Natural killer cell treated with Interleukin-12 subunit alpha and Interleukin-12 subunit beta and Interleukin-15 and Interleukin-18, amount 100 ng/mL, for 72 hours (primary cell): ENCODE measurements at regions not wholly inside any gene's neighbourhood (a gene's known extent, or its start where the extent isn't known, plus 50 kb on each side); places are given as distances from the start of the nearest gene placed in this dataset.

ENCODE experiments used
- ATAC-seq, 2 donors: fragments of 150-1000 bp; cut with Tn5 transposase in 1 of 2; sonication (Bioruptor Pico), chemical (Tn5 transposase) in 1 of 2; 2 replicates each; pipeline ENCODE4 v1.10.0; 2021
- DNase-seq: peaks from one replicate; pipeline ENCODE4 v3.0.0; 2022; ENCODE audit warnings: low spot score
- H3K27ac Mint-ChIP-seq, 2 donors: 1 replicate in 1 of 2; 2 replicates in 1 of 2; pipeline ENCODE4 v1.8.0; 2022; ENCODE audit warnings: mixed read lengths in 2 of 2, mild to moderate bottlenecking in 1 of 2, moderate library complexity in 1 of 2
- H3K27me3 Mint-ChIP-seq, 2 donors: 1 replicate in 1 of 2; 2 replicates in 1 of 2; pipeline ENCODE4 v1.8.0; 2022; ENCODE audit warnings: mixed read lengths in 2 of 2
- H3K36me3 Mint-ChIP-seq: one replicate; pipeline ENCODE4 v1.8.0; 2022; ENCODE audit warnings: mixed read lengths
- H3K4me1 Mint-ChIP-seq, 2 donors: 1 replicate in 1 of 2; 2 replicates in 1 of 2; pipeline ENCODE4 v1.8.0; 2022; ENCODE audit warnings: low read depth in 2 of 2, mixed read lengths in 2 of 2, mild to moderate bottlenecking in 1 of 2
- H3K4me3 Mint-ChIP-seq: one replicate; pipeline ENCODE4 v1.8.0; 2022; ENCODE audit warnings: mixed read lengths
- H3K9me3 Mint-ChIP-seq: 2 replicates; pipeline ENCODE4 v1.8.0; 2022; ENCODE audit warnings: mixed read lengths

GRCh38 chr2:65826567-65826966 lies 394.2 kb upstream of the SPRED2 start:
- no peaks in the 10 kb centered on the region for H3K36me3 Mint-ChIP-seq
- peaks cover 3% of the 10 kb centered on the region for H3K9me3 Mint-ChIP-seq
- H3K4me1 Mint-ChIP-seq: no peaks in the 10 kb centered on the region
- H3K27me3 Mint-ChIP-seq: peaks cover 4 to 16% of the 10 kb centered on the region in 2 donors
- DNase-seq: no peak
- ATAC-seq: no peak
- no peak overlapping the region for H3K4me3 Mint-ChIP-seq
- no peak overlapping the region for H3K27ac Mint-ChIP-seq

GRCh38 chr2:65823511-65823910 lies 391.1 kb upstream of the SPRED2 start:
- Mint-ChIP-seq H3K4me1 (no peaks in the 10 kb centered on the region), H3K36me3 (no peaks in the 10 kb centered on the region), H3K9me3 (peaks cover 3% of the 10 kb centered on the region), H3K27ac (no peak overlapping the region), H3K27me3 (peaks cover 4 to 16% of the 10 kb centered on the region in 2 donors), H3K4me3 (no peak overlapping the region)
- DNase-seq (no peak), ATAC-seq (no peak)

GRCh38 chr2:65820454-65820853 lies 388.1 kb upstream of the SPRED2 start:
- H3K9me3 Mint-ChIP-seq: peaks cover 3% of the 10 kb centered on the region
- no peak overlapping the region for H3K27ac Mint-ChIP-seq
- no peaks in the 10 kb centered on the region for H3K4me1 Mint-ChIP-seq
- no peak for DNase-seq
- no peak overlapping the region for H3K4me3 Mint-ChIP-seq
- no peak for ATAC-seq
- H3K36me3 Mint-ChIP-seq: no peaks in the 10 kb centered on the region
- peaks cover 0 to 4% of the 10 kb centered on the region in 2 donors for H3K27me3 Mint-ChIP-seq

DNA sequence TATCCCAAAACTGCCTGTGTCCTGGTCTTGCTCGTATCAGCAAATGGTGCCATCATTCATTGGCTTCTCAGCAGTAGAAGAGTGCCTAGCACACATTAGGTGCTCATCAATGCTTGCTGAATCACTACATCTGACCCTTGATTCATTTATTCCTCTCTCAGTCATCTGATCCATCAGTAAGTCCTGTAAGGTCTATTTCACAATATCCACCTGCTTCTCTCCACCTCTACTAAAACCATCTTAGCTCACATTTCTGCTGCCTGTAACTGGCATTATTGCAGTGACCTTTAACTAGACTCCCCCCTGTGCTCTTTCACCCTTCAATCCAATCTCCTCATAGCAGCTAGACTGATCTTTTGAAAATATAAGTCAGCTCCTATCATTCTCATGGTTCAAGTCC lies 387.6 kb upstream of the SPRED2 start:
- no peak for ATAC-seq
- peaks cover 0 to 4% of the 10 kb centered on the region in 2 donors for H3K27me3 Mint-ChIP-seq
- no peak overlapping the region for H3K4me3 Mint-ChIP-seq
- no peaks in the 10 kb centered on the region for H3K36me3 Mint-ChIP-seq
- DNase-seq: no peak
- H3K9me3 Mint-ChIP-seq: peaks cover 3% of the 10 kb centered on the region
- no peak overlapping the region for H3K27ac Mint-ChIP-seq
- H3K4me1 Mint-ChIP-seq: no peaks in the 10 kb centered on the region

DNA sequence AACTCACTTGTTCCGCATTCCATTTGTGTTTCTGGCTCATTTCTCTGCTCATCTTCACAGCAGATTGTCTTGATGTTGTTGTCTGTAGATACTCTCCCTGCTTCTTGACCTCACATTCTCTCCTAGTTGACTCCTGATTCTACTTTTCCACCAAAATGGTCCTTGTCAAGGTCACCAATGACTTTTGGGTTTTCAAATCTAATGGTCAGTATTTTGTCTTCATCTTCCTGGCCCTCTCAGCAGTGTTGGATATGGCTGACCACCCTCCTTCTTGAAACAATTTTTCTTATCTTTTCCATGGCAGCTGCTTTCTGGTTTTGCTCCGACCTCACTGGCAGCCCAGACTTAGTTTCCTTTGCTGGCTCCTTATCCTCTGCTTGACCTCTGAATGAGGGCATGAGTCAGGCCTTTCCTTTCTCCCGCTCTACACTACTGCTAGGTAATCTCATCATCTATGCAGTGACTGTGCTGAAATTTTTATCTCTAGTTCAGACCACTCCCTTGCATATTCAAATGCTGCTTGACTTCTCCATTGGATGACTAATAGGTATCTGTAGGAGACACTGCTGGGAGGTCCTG lies 386.6 kb upstream of the SPRED2 start:
- no peaks in the 10 kb centered on the region for H3K36me3 Mint-ChIP-seq
- no peaks in the 10 kb centered on the region for H3K4me1 Mint-ChIP-seq
- DNase-seq: no peak
- ATAC-seq: peak in 1 of 2 donors; percentile 66
- H3K27me3 Mint-ChIP-seq: peaks cover 4 to 8% of the 10 kb centered on the region in 2 donors
- peaks cover 3% of the 10 kb centered on the region for H3K9me3 Mint-ChIP-seq
- H3K27ac Mint-ChIP-seq: no peak overlapping the region
- no peak overlapping the region for H3K4me3 Mint-ChIP-seq

DNA sequence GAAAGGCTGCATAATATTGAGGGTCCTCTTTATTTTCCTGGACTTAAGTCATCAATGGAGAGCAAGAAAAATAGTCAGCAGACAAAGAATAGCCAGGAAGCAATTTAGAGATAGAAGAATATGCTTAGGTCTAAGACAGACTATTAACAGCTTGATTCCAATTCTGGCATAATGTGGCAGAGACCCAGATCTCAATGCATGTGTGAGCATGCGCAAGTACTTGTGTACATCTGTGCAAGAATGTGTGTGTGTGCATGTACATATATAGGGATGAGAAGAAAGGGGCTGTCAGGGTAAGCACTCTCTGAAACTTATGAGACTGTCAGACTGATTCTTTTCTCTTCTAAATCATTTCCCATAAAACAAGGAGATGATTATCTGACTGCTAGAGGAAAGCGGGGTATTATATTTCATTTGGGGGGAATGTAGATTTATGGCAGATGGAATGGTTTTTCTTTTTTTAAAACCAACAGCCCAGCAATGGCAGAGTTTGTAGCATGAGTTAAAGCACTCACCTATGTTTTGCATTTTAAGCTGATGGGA lies 381.3 kb upstream of the SPRED2 start:
- H3K27me3 Mint-ChIP-seq: peaks cover 0 to 11% of the 10 kb centered on the region in 2 donors
- no peaks in the 10 kb centered on the region for H3K9me3 Mint-ChIP-seq
- H3K4me1 Mint-ChIP-seq: no peaks in the 10 kb centered on the region
- H3K36me3 Mint-ChIP-seq: no peaks in the 10 kb centered on the region
- DNase-seq (no peak), ATAC-seq (no peak)
- no peak overlapping the region for H3K4me3 Mint-ChIP-seq
- no peak overlapping the region for H3K27ac Mint-ChIP-seq

DNA sequence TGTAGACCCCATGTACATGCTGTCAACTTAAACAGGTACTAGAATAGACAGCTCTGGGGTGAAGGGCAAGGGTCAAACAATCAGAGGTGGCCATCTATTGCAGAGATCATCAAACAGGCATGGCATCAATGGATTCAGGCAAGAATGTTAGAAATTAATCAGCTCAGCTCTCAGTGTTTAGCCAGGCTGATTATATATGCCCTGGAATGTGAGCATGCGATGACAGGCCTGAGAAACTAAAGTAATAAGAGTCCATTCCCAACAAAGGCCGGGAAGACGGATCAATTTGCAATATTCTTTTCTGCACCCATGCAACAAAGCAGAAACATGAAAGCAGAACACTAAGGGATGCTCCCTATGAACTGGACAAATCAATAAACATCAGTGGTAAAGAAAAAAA lies 380.5 kb upstream of the SPRED2 start:
- H3K27ac Mint-ChIP-seq: no peak overlapping the region
- peaks cover 0 to 11% of the 10 kb centered on the region in 2 donors for H3K27me3 Mint-ChIP-seq
- ATAC-seq (no peak), DNase-seq (no peak)
- H3K36me3 Mint-ChIP-seq: no peaks in the 10 kb centered on the region
- no peaks in the 10 kb centered on the region for H3K4me1 Mint-ChIP-seq
- no peak overlapping the region for H3K4me3 Mint-ChIP-seq
- peaks cover 3% of the 10 kb centered on the region for H3K9me3 Mint-ChIP-seq

GRCh38 chr2:65807942-65808341 lies 375.5 kb upstream of the SPRED2 start:
- ATAC-seq (no peak), DNase-seq (no peak)
- peaks cover 8% of the 10 kb centered on the region for H3K9me3 Mint-ChIP-seq
- no peaks in the 10 kb centered on the region for H3K27me3 Mint-ChIP-seq
- H3K4me3 Mint-ChIP-seq: no peak overlapping the region
- H3K36me3 Mint-ChIP-seq: no peaks in the 10 kb centered on the region
- H3K4me1 Mint-ChIP-seq: no peaks in the 10 kb centered on the region
- no peak overlapping the region for H3K27ac Mint-ChIP-seq

GRCh38 chr2:65804777-65805176 lies 372.4 kb upstream of the SPRED2 start:
- Mint-ChIP-seq H3K27ac (no peak overlapping the region), H3K4me1 (no peaks in the 10 kb centered on the region), H3K9me3 (peaks cover 8% of the 10 kb centered on the region), H3K27me3 (peaks cover 0 to 8% of the 10 kb centered on the region in 2 donors), H3K36me3 (no peaks in the 10 kb centered on the region), H3K4me3 (no peak overlapping the region)
- DNase-seq (no peak), ATAC-seq (no peak)

DNA sequence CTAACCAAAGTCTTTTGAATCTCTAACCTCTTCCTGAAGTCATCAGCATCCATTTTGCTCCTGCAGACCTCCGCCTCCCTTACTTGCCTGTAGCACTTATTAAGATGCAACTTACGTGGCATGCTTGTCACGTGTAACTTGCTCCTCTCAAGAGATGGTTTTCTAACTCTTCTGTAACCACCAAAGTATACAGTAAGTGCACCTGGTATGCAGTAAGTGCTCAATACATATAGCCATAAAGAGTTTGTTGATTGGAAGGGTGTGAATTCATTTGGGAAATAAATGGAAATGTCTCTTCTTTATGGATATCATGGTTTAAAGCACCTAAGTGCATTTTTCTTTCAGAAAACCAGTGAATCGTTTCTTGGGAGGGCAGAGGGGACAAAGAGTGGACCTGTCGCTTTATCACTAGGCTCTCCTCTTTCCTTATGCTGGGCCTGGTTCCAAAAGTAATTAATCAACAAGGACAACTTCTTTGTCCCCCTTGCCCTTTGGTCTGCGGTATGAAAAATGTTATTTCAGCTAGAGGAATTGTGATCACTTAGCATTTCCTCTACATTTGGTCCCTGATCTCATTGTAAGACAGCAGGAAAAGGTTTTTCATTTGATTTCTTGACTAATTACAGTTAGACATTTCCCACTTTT lies 370.0 kb upstream of the SPRED2 start:
- Mint-ChIP-seq H3K27me3 (peaks cover 0 to 8% of the 10 kb centered on the region in 2 donors), H3K4me1 (no peaks in the 10 kb centered on the region), H3K27ac (no peak overlapping the region), H3K4me3 (no peak overlapping the region), H3K36me3 (no peaks in the 10 kb centered on the region), H3K9me3 (peaks cover 8% of the 10 kb centered on the region)
- DNase-seq: no peak
- no peak for ATAC-seq

GRCh38 chr2:65800998-65801397 lies 368.6 kb upstream of the SPRED2 start:
- no peaks in the 10 kb centered on the region for H3K36me3 Mint-ChIP-seq
- H3K4me1 Mint-ChIP-seq: no peaks in the 10 kb centered on the region
- no peak for DNase-seq
- no peak overlapping the region for H3K27ac Mint-ChIP-seq
- no peak overlapping the region for H3K4me3 Mint-ChIP-seq
- H3K9me3 Mint-ChIP-seq: peaks cover 8% of the 10 kb centered on the region
- ATAC-seq: no peak
- peaks cover 0 to 8% of the 10 kb centered on the region in 2 donors for H3K27me3 Mint-ChIP-seq

- H3K27ac Mint-ChIP-seq: no peak overlapping the region
- no peak overlapping the region for H3K4me3 Mint-ChIP-seq
- no peak for ATAC-seq
- no peaks in the 10 kb centered on the region for H3K36me3 Mint-ChIP-seq
- no peaks in the 10 kb centered on the region for H3K4me1 Mint-ChIP-seq
- peaks cover 0 to 8% of the 10 kb centered on the region in 2 donors for H3K27me3 Mint-ChIP-seq
- DNase-seq: no peak
- peaks cover 3% of the 10 kb centered on the region for H3K9me3 Mint-ChIP-seq
Observed at GRCh38 chr2:65799141-65799854, 366.9 kb upstream of the SPRED2 start.

- H3K27me3 Mint-ChIP-seq: peaks cover 0 to 8% of the 10 kb centered on the region in 2 donors
- ATAC-seq: no peak
- H3K9me3 Mint-ChIP-seq: peaks cover 3% of the 10 kb centered on the region
- no peak for DNase-seq
- no peaks in the 10 kb centered on the region for H3K36me3 Mint-ChIP-seq
- no peaks in the 10 kb centered on the region for H3K4me1 Mint-ChIP-seq
- H3K4me3 Mint-ChIP-seq: no peak overlapping the region
- no peak overlapping the region for H3K27ac Mint-ChIP-seq
Observed at GRCh38 chr2:65798641-65799040, 366.2 kb upstream of the SPRED2 start.

GRCh38 chr2:65794994-65795393 lies 362.6 kb upstream of the SPRED2 start:
- Mint-ChIP-seq H3K27ac (no peak overlapping the region), H3K9me3 (peaks cover 3% of the 10 kb centered on the region), H3K4me3 (no peak overlapping the region), H3K36me3 (no peaks in the 10 kb centered on the region), H3K4me1 (no peaks in the 10 kb centered on the region), H3K27me3 (no peaks in the 10 kb centered on the region)
- no peak for DNase-seq
- no peak for ATAC-seq
